ENCODE measurements at regions not wholly inside any gene's neighbourhood (a gene's known extent, or its start where the extent isn't known, plus 50 kb on each side); places are given as distances from the start of the nearest gene placed in this dataset.
"Not testable (repeated sequence)": the region's sequence is repeated elsewhere in the genome, so short reads cannot be mapped to it uniquely, and the experiment has no call there.

DNA sequence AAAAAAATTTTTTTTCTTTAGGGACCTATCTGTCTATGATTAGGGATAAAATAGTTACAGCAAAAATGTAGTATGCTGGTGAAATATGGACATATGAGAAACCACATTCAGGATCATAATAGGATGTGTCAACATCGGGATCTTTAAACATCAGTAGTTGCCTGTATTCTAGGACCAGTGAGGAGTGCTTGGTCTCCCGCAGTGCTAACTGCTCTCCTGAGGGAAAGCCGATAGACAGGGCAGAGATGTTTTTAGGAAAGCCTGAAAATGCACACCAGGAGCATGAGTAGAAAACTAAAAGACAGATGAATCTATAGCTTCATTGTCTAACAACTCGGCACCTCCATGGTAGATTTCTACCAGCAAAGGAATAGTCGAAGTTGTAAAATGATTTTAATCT, 178.1 kb upstream of the SMIM31 start:
- H3K4me1 ChIP-seq (ENCODE audit: control insufficient read depth in 2 of 2, insufficient read depth in 2 of 2, low read length in 2 of 2) = no peaks in the 10 kb centered on the region
- peaks cover 0 to 3% of the 10 kb centered on the region in 2 donors for H3K9me3 ChIP-seq (ENCODE audit: control insufficient read depth in 2 of 2, low read length in 2 of 2)
- no peak overlapping the region for H3K27ac ChIP-seq (ENCODE audit: low read depth in 2 of 2, low read length in 2 of 2)
- H3K36me3 ChIP-seq (ENCODE audit: control insufficient read depth in 2 of 2, insufficient read depth in 2 of 2, low read length in 2 of 2) = no peaks in the 10 kb centered on the region
- H3K9ac ChIP-seq (ENCODE audit: low read depth in 1 of 2, low read length in 2 of 2) = no peak overlapping the region
- no peaks in the 10 kb centered on the region for H3K27me3 ChIP-seq (ENCODE audit: control insufficient read depth in 2 of 2, insufficient read depth in 2 of 2, low read length in 2 of 2)
- no peak overlapping the region for H3K4me3 ChIP-seq (ENCODE audit: low read length in 2 of 2)

- Histone ChIP-seq H3K27me3 (ENCODE audit: control insufficient read depth in 2 of 2, insufficient read depth in 2 of 2, low read length in 2 of 2) (no peaks in the 10 kb centered on the region), H3K9ac (ENCODE audit: low read depth in 1 of 2, low read length in 2 of 2) (no peak overlapping the region), H3K36me3 (ENCODE audit: control insufficient read depth in 2 of 2, insufficient read depth in 2 of 2, low read length in 2 of 2) (no peaks in the 10 kb centered on the region), H3K4me1 (ENCODE audit: control insufficient read depth in 2 of 2, insufficient read depth in 2 of 2, low read length in 2 of 2) (no peaks in the 10 kb centered on the region), H3K9me3 (ENCODE audit: control insufficient read depth in 2 of 2, low read length in 2 of 2) (peaks cover 0 to 3% of the 10 kb centered on the region in 2 donors), H3K27ac (ENCODE audit: low read depth in 2 of 2, low read length in 2 of 2) (no peak overlapping the region), H3K4me3 (ENCODE audit: low read length in 2 of 2) (no peak overlapping the region)
These were observed 174.5 kb upstream of the SMIM31 start for GRCh38 chr4:164579270-164579942.

GRCh38 chr4:164591666-164592065, 162.3 kb upstream of the SMIM31 start:
- Histone ChIP-seq H3K4me3 (ENCODE audit: low read length in 2 of 2) (no peak overlapping the region), H3K36me3 (ENCODE audit: control insufficient read depth in 2 of 2, insufficient read depth in 2 of 2, low read length in 2 of 2) (no peaks in the 10 kb centered on the region), H3K9me3 (ENCODE audit: control insufficient read depth in 2 of 2, low read length in 2 of 2) (no peaks in the 10 kb centered on the region), H3K27me3 (ENCODE audit: control insufficient read depth in 2 of 2, insufficient read depth in 2 of 2, low read length in 2 of 2) (no peaks in the 10 kb centered on the region), H3K4me1 (ENCODE audit: control insufficient read depth in 2 of 2, insufficient read depth in 2 of 2, low read length in 2 of 2) (no peaks in the 10 kb centered on the region), H3K9ac (ENCODE audit: low read depth in 1 of 2, low read length in 2 of 2) (no peak overlapping the region), H3K27ac (ENCODE audit: low read depth in 2 of 2, low read length in 2 of 2) (no peak overlapping the region)

DNA sequence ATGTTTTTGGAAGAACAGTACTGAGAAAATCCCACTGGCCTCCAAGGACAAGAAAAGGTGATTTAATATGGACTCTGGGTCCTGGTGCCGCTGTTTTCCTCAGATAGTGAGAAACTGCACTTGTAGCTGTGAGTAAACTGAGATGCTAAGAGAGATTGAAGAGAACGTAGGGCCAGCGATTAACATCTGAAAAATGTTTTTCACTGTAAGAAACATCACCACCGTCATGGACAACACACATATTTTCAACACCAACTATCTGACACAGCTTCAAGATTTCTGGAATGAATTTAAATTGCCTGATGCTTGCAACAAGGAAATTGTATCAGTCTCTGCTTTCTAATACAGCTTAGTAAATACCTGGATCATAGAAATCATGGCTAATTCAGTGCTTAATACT, 158.2 kb upstream of the SMIM31 start:
- H3K9ac ChIP-seq (ENCODE audit: low read depth in 1 of 2, low read length in 2 of 2) = no peak overlapping the region
- H3K27me3 ChIP-seq (ENCODE audit: control insufficient read depth in 2 of 2, insufficient read depth in 2 of 2, low read length in 2 of 2) = no peaks in the 10 kb centered on the region
- H3K27ac ChIP-seq (ENCODE audit: low read depth in 2 of 2, low read length in 2 of 2) = no peak overlapping the region
- peaks cover 0 to 3% of the 10 kb centered on the region in 2 donors for H3K9me3 ChIP-seq (ENCODE audit: control insufficient read depth in 2 of 2, low read length in 2 of 2)
- H3K4me1 ChIP-seq (ENCODE audit: control insufficient read depth in 2 of 2, insufficient read depth in 2 of 2, low read length in 2 of 2) = no peaks in the 10 kb centered on the region
- no peak overlapping the region for H3K4me3 ChIP-seq (ENCODE audit: low read length in 2 of 2)
- H3K36me3 ChIP-seq (ENCODE audit: control insufficient read depth in 2 of 2, insufficient read depth in 2 of 2, low read length in 2 of 2) = no peaks in the 10 kb centered on the region

- no peaks in the 10 kb centered on the region for H3K27me3 ChIP-seq (ENCODE audit: control insufficient read depth in 2 of 2, insufficient read depth in 2 of 2, low read length in 2 of 2)
- peaks cover 0 to 3% of the 10 kb centered on the region in 2 donors for H3K9me3 ChIP-seq (ENCODE audit: control insufficient read depth in 2 of 2, low read length in 2 of 2)
- no peaks in the 10 kb centered on the region for H3K36me3 ChIP-seq (ENCODE audit: control insufficient read depth in 2 of 2, insufficient read depth in 2 of 2, low read length in 2 of 2)
- H3K9ac ChIP-seq (ENCODE audit: low read depth in 1 of 2, low read length in 2 of 2) = no peak overlapping the region
- no peak overlapping the region for H3K4me3 ChIP-seq (ENCODE audit: low read length in 2 of 2)
- no peak overlapping the region for H3K27ac ChIP-seq (ENCODE audit: low read depth in 2 of 2, low read length in 2 of 2)
- H3K4me1 ChIP-seq (ENCODE audit: control insufficient read depth in 2 of 2, insufficient read depth in 2 of 2, low read length in 2 of 2) = no peaks in the 10 kb centered on the region
These were observed 157.5 kb upstream of the SMIM31 start for GRCh38 chr4:164596318-164596878.

DNA sequence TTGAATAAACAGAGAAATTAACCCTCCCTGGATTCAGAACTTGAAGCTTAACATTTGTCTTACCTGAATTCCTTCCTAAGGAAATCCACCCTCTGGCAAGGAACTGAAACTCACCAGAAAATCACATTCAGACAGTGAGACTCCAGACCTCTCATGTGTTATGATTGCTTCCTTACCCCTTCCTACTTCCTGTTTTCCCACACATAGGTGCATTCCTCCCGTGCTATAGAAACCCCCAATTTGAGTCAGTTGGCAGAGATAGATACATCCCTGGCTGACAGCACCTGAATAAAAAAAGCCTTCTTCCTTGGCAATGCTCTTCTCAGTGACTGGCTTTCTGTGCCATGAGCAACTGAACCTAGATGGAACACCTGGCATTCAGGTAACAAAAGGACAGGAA, 157.0 kb upstream of the SMIM31 start:
- Histone ChIP-seq H3K9ac (ENCODE audit: low read depth in 1 of 2, low read length in 2 of 2) (no peak overlapping the region), H3K36me3 (ENCODE audit: control insufficient read depth in 2 of 2, insufficient read depth in 2 of 2, low read length in 2 of 2) (no peaks in the 10 kb centered on the region), H3K9me3 (ENCODE audit: control insufficient read depth in 2 of 2, low read length in 2 of 2) (peaks cover 0 to 3% of the 10 kb centered on the region in 2 donors), H3K27me3 (ENCODE audit: control insufficient read depth in 2 of 2, insufficient read depth in 2 of 2, low read length in 2 of 2) (no peaks in the 10 kb centered on the region), H3K4me1 (ENCODE audit: control insufficient read depth in 2 of 2, insufficient read depth in 2 of 2, low read length in 2 of 2) (no peaks in the 10 kb centered on the region), H3K27ac (ENCODE audit: low read depth in 2 of 2, low read length in 2 of 2) (no peak overlapping the region), H3K4me3 (ENCODE audit: low read length in 2 of 2) (no peak overlapping the region)

DNA sequence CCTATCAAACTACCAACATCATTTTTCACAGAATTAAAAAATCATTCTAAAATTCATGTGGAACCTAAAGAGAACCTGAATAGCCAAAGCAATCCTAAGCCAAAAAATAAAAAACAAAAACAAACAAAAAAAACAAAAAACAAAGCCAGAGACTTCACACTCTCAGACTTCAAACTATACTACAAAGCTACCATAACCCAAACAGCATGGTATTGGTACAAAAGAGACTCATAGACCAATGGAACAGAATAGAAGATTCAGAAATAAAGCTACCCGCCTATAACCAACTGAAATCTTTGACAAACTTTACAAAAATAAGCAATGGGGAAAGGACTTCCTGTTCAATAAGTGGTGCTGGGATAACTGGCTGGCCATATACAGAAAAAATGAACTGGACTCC, 152.3 kb upstream of the SMIM31 start:
- H3K27me3 ChIP-seq (ENCODE audit: control insufficient read depth in 2 of 2, insufficient read depth in 2 of 2, low read length in 2 of 2) = no peaks in the 10 kb centered on the region
- H3K27ac ChIP-seq (ENCODE audit: low read depth in 2 of 2, low read length in 2 of 2) = no peak overlapping the region
- H3K4me3 ChIP-seq (ENCODE audit: low read length in 2 of 2) = no peak overlapping the region
- no peaks in the 10 kb centered on the region for H3K4me1 ChIP-seq (ENCODE audit: control insufficient read depth in 2 of 2, insufficient read depth in 2 of 2, low read length in 2 of 2)
- no peak overlapping the region for H3K9ac ChIP-seq (ENCODE audit: low read depth in 1 of 2, low read length in 2 of 2)
- H3K9me3 ChIP-seq (ENCODE audit: control insufficient read depth in 2 of 2, low read length in 2 of 2) = peaks cover 0 to 3% of the 10 kb centered on the region in 2 donors
- H3K36me3 ChIP-seq (ENCODE audit: control insufficient read depth in 2 of 2, insufficient read depth in 2 of 2, low read length in 2 of 2) = no peaks in the 10 kb centered on the region

GRCh38 chr4:164605791-164606190, 148.1 kb upstream of the SMIM31 start:
- not testable (repeated sequence) for H3K27me3 ChIP-seq (ENCODE audit: control insufficient read depth in 2 of 2, insufficient read depth in 2 of 2, low read length in 2 of 2); H3K4me3 ChIP-seq (ENCODE audit: low read length in 2 of 2); H3K4me1 ChIP-seq (ENCODE audit: control insufficient read depth in 2 of 2, insufficient read depth in 2 of 2, low read length in 2 of 2); H3K36me3 ChIP-seq (ENCODE audit: control insufficient read depth in 2 of 2, insufficient read depth in 2 of 2, low read length in 2 of 2); H3K9me3 ChIP-seq (ENCODE audit: control insufficient read depth in 2 of 2, low read length in 2 of 2); H3K27ac ChIP-seq (ENCODE audit: low read depth in 2 of 2, low read length in 2 of 2); H3K9ac ChIP-seq (ENCODE audit: low read depth in 1 of 2, low read length in 2 of 2)

- Histone ChIP-seq H3K9ac (ENCODE audit: low read depth in 1 of 2, low read length in 2 of 2) (no peak overlapping the region), H3K9me3 (ENCODE audit: control insufficient read depth in 2 of 2, low read length in 2 of 2) (no peaks in the 10 kb centered on the region), H3K27ac (ENCODE audit: low read depth in 2 of 2, low read length in 2 of 2) (no peak overlapping the region), H3K27me3 (ENCODE audit: control insufficient read depth in 2 of 2, insufficient read depth in 2 of 2, low read length in 2 of 2) (no peaks in the 10 kb centered on the region), H3K4me1 (ENCODE audit: control insufficient read depth in 2 of 2, insufficient read depth in 2 of 2, low read length in 2 of 2) (no peaks in the 10 kb centered on the region), H3K36me3 (ENCODE audit: control insufficient read depth in 2 of 2, insufficient read depth in 2 of 2, low read length in 2 of 2) (no peaks in the 10 kb centered on the region), H3K4me3 (ENCODE audit: low read length in 2 of 2) (no peak overlapping the region)
These were observed 147.5 kb upstream of the SMIM31 start for GRCh38 chr4:164606478-164606877.

GRCh38 chr4:164613256-164613655, 140.7 kb upstream of the SMIM31 start:
- Histone ChIP-seq H3K36me3 (ENCODE audit: control insufficient read depth in 2 of 2, insufficient read depth in 2 of 2, low read length in 2 of 2) (no peaks in the 10 kb centered on the region), H3K27me3 (ENCODE audit: control insufficient read depth in 2 of 2, insufficient read depth in 2 of 2, low read length in 2 of 2) (no peaks in the 10 kb centered on the region), H3K9me3 (ENCODE audit: control insufficient read depth in 2 of 2, low read length in 2 of 2) (no peaks in the 10 kb centered on the region), H3K4me3 (ENCODE audit: low read length in 2 of 2) (no peak overlapping the region), H3K27ac (ENCODE audit: low read depth in 2 of 2, low read length in 2 of 2) (no peak overlapping the region), H3K9ac (ENCODE audit: low read depth in 1 of 2, low read length in 2 of 2) (no peak overlapping the region), H3K4me1 (ENCODE audit: control insufficient read depth in 2 of 2, insufficient read depth in 2 of 2, low read length in 2 of 2) (no peaks in the 10 kb centered on the region)

Data from mucosa of rectum (tissue), 2 donors.